ENCODE measurements at regions not wholly inside any gene's neighbourhood (a gene's known extent, or its start where the extent isn't known, plus 50 kb on each side); places are given as distances from the start of the nearest gene placed in this dataset.

- TF ChIP-seq EZH2 (IDR thresholded peaks at IDR 0.05; ENCODE audit: insufficient read depth, poor library complexity, severe bottlenecking) (no peak), EZH2phosphoT487 (IDR thresholded peaks at IDR 0.05; ENCODE audit: insufficient read depth, low read depth) (no peak)
Observed at GRCh38 chr16:54878301-54878700, 52.4 kb upstream of the IRX5 start.

Measured in GM23248 (cell line).